Neural progenitor cell (in vitro differentiated cells): ENCODE measurements at regions not wholly inside any gene's neighbourhood (a gene's known extent, or its start where the extent isn't known, plus 50 kb on each side); places are given as distances from the start of the nearest gene placed in this dataset.

ENCODE experiments used
- DNase-seq: peaks from one replicate; pipeline ENCODE4 v3.0.0-alpha.2; 2016; ENCODE audit warnings: low spot score
- H2AFZ ChIP-seq: fragments of 200-600 bp; sonication (generic); replicated peaks from 2 replicates; pipeline ENCODE4 v1.6.1; 2016; ENCODE audit warnings: antibody characterized with exemption
- H3F3A ChIP-seq: fragments of 200-600 bp; sonication (generic); 2 replicates; pipeline ENCODE4 v1.6.1; 2016; ENCODE audit warnings: antibody characterized with exemption, low read depth
- H3K27ac ChIP-seq: fragments of 200-600 bp; sonication (generic); 2 replicates; pipeline ENCODE4 v1.5.1; 2016; ENCODE audit warnings: mild to moderate bottlenecking
- H3K27me3 ChIP-seq: fragments of 200-600 bp; sonication (generic); 2 replicates; pipeline ENCODE4 v1.6.1; 2016; ENCODE audit warnings: mild to moderate bottlenecking, moderate library complexity
- H3K36me3 ChIP-seq: fragments of 200-600 bp; sonication (generic); 2 replicates; pipeline ENCODE4 v1.5.1; 2016
- H3K4me1 ChIP-seq: fragments of 200-600 bp; sonication (generic); 2 replicates; pipeline ENCODE4 v1.6.1; 2016; ENCODE audit warnings: mixed run types
- H3K4me2 ChIP-seq: fragments of 200-600 bp; sonication (generic); 2 replicates; pipeline ENCODE4 v1.6.1; 2016
- H3K4me3 ChIP-seq: fragments of 200-600 bp; sonication (generic); 2 replicates; pipeline ENCODE4 v1.5.1; 2016
- H3K79me2 ChIP-seq: fragments of 200-600 bp; sonication (generic); 2 replicates; pipeline ENCODE4 v1.6.1; 2016; ENCODE audit warnings: low read depth
- H3K9ac ChIP-seq: fragments of 200-600 bp; sonication (generic); 2 replicates; pipeline ENCODE4 v1.6.1; 2016
- H3K9me3 ChIP-seq: fragments of 200-600 bp; sonication (generic); 2 replicates; pipeline ENCODE4 v1.5.1; 2016; ENCODE audit warnings: low read depth
- H4K20me1 ChIP-seq: fragments of 200-600 bp; sonication (generic); 2 replicates; pipeline ENCODE4 v1.6.1; 2016; ENCODE audit warnings: low read depth
- H3K27ac Mint-ChIP-seq: 3 replicates; pipeline ENCODE4 v1.8.0; 2021; ENCODE audit warnings: mixed read lengths
- H3K27me3 Mint-ChIP-seq: 2 replicates; pipeline ENCODE4 v1.8.0; 2022; ENCODE audit warnings: low read depth, mild to moderate bottlenecking, inconsistent platforms, moderate library complexity, mixed read lengths; ENCODE audit not compliant: insufficient read depth
- H3K36me3 Mint-ChIP-seq: 3 replicates; pipeline ENCODE4 v1.8.0; 2021; ENCODE audit warnings: mixed read lengths
- H3K4me1 Mint-ChIP-seq: 3 replicates; pipeline ENCODE4 v1.8.0; 2021; ENCODE audit warnings: mixed read lengths
- H3K4me3 Mint-ChIP-seq: 3 replicates; pipeline ENCODE4 v1.8.0; 2021; ENCODE audit warnings: mild to moderate bottlenecking, moderate library complexity, mixed read lengths
- H3K9me3 Mint-ChIP-seq: 3 replicates; pipeline ENCODE4 v1.8.0; 2020; ENCODE audit warnings: mixed read lengths
- CTCF ChIP-seq: fragments of 200-600 bp; sonication (generic); IDR thresholded peaks from 2 replicates; pipeline ENCODE4 v1.5.1; 2017; ENCODE audit warnings: antibody characterized with exemption, mild to moderate bottlenecking
- EZH2 ChIP-seq: fragments of 200-600 bp; sonication (generic); IDR thresholded peaks from 2 replicates; pipeline ENCODE4 v1.6.1; 2017; ENCODE audit warnings: antibody characterized with exemption, mild to moderate bottlenecking, moderate library complexity
- EZH2phosphoT487 ChIP-seq: fragments of 200-600 bp; sonication (generic); IDR thresholded peaks from 2 replicates; pipeline ENCODE4 v1.6.1; 2017; ENCODE audit warnings: antibody characterized with exemption

DNA sequence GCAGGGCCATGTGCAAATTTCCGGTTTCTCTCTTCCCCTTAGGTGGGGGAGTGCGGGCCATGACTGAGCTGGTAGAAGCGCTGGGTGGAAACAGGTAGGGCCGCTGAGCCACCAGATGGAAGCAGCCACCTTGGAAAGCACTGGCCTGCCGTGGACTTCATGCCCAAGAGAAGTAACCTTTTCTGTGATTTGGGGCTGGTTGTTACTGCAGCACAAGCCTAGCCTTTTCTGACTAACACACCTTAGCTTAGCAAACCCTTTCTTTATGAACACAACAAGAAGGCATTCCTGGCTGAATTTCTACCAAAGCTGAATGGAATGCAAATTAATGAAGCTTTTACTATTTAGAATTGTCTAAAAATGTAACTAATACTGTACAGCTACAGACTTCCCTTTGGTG is 149.6 kb upstream of the UBE2E1 start:
- H3K4me2 ChIP-seq = no peak overlapping the region
- no peak overlapping the region for H3K4me3 Mint-ChIP-seq
- no peaks in the 10 kb centered on the region for H3K27me3 ChIP-seq
- peaks cover 3% of the 10 kb centered on the region for H3K36me3 Mint-ChIP-seq
- H3K4me1 ChIP-seq = no peaks in the 10 kb centered on the region
- H4K20me1 ChIP-seq = no peaks in the 10 kb centered on the region
- peaks cover 7% of the 10 kb centered on the region for H3F3A ChIP-seq
- H3K27ac Mint-ChIP-seq = no peak overlapping the region
- H3K79me2 ChIP-seq = no peaks in the 10 kb centered on the region
- no peaks in the 10 kb centered on the region for H3K36me3 ChIP-seq
- no peak overlapping the region for H2AFZ ChIP-seq
- peaks cover 25% of the 10 kb centered on the region for H3K9me3 Mint-ChIP-seq
- peaks cover 16% of the 10 kb centered on the region for H3K4me1 Mint-ChIP-seq
- no peak for TF ChIP-seq EZH2
- H3K27ac ChIP-seq = no peak overlapping the region
- no peak for DNase-seq
- no peak overlapping the region for H3K9ac ChIP-seq
- H3K27me3 Mint-ChIP-seq = peaks cover 5% of the 10 kb centered on the region
- no peak overlapping the region for H3K4me3 ChIP-seq
- H3K9me3 ChIP-seq = no peaks in the 10 kb centered on the region

DNA sequence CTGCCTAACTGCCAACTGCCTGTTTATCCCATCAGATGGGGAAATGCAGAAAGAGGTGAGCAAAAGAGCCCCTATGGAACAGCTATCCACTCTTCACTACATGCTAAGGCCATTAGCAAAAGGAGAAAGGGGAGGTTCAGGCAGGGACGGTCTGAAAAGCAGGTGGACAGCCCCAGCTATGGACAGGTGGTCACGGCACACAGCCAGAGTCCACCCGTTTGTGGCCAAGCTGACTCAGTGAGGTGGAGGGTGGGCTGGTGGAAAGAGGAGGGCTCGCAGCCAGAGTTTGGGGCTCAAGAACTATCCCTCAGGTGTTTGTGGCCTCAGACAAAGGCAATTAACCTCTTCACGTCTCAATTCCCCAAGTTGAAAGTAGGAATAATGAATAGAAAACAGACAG is 148.9 kb upstream of the UBE2E1 start:
- peaks cover 5% of the 10 kb centered on the region for H3K27me3 Mint-ChIP-seq
- Histone ChIP-seq H3K27ac (no peak overlapping the region), H3K9me3 (no peaks in the 10 kb centered on the region), H3K4me2 (no peak overlapping the region), H3F3A (peaks cover 7% of the 10 kb centered on the region), H3K4me3 (no peak overlapping the region), H3K79me2 (no peaks in the 10 kb centered on the region), H2AFZ (no peak overlapping the region), H3K9ac (no peak overlapping the region), H3K36me3 (no peaks in the 10 kb centered on the region), H3K4me1 (no peaks in the 10 kb centered on the region), H3K27me3 (no peaks in the 10 kb centered on the region), H4K20me1 (no peaks in the 10 kb centered on the region)
- DNase-seq = no peak
- H3K36me3 Mint-ChIP-seq = peaks cover 3% of the 10 kb centered on the region
- peaks cover 16% of the 10 kb centered on the region for H3K4me1 Mint-ChIP-seq
- no peak overlapping the region for H3K27ac Mint-ChIP-seq
- peaks cover 22% of the 10 kb centered on the region for H3K9me3 Mint-ChIP-seq
- H3K4me3 Mint-ChIP-seq = no peak overlapping the region
- TF ChIP-seq EZH2 (no peak), CTCF (no peak), EZH2phosphoT487 (no peak)

- H3K27ac ChIP-seq = no peak overlapping the region
- no peak overlapping the region for H3K4me2 ChIP-seq
- H3K4me1 ChIP-seq = no peaks in the 10 kb centered on the region
- Mint-ChIP-seq H3K27me3 (peaks cover 5% of the 10 kb centered on the region), H3K4me1 (peaks cover 16% of the 10 kb centered on the region), H3K36me3 (peaks cover 3% of the 10 kb centered on the region), H3K27ac (no peak overlapping the region), H3K9me3 (peaks cover 21% of the 10 kb centered on the region), H3K4me3 (no peak overlapping the region)
- no peak overlapping the region for H2AFZ ChIP-seq
- no peaks in the 10 kb centered on the region for H4K20me1 ChIP-seq
- no peak for DNase-seq
- H3K4me3 ChIP-seq = no peak overlapping the region
- no peaks in the 10 kb centered on the region for H3K27me3 ChIP-seq
- H3K79me2 ChIP-seq = no peaks in the 10 kb centered on the region
- H3F3A ChIP-seq = peaks cover 7% of the 10 kb centered on the region
- TF ChIP-seq CTCF (no peak), EZH2 (no peak), EZH2phosphoT487 (no peak)
- no peaks in the 10 kb centered on the region for H3K9me3 ChIP-seq
- H3K9ac ChIP-seq = no peak overlapping the region
- H3K36me3 ChIP-seq = no peaks in the 10 kb centered on the region
Measured at GRCh38 chr3:23657647-23658046, 148.1 kb upstream of the UBE2E1 start.

GRCh38 chr3:23659274-23659673 is 146.5 kb upstream of the UBE2E1 start:
- no peaks in the 10 kb centered on the region for H3K9me3 ChIP-seq
- H4K20me1 ChIP-seq = no peaks in the 10 kb centered on the region
- no peaks in the 10 kb centered on the region for H3F3A ChIP-seq
- no peaks in the 10 kb centered on the region for H3K79me2 ChIP-seq
- Mint-ChIP-seq H3K27me3 (peaks cover 5% of the 10 kb centered on the region), H3K27ac (no peak overlapping the region), H3K36me3 (peaks cover 3% of the 10 kb centered on the region), H3K4me1 (peaks cover 16% of the 10 kb centered on the region), H3K9me3 (peaks cover 19% of the 10 kb centered on the region), H3K4me3 (no peak overlapping the region)
- TF ChIP-seq CTCF (no peak), EZH2 (no peak), EZH2phosphoT487 (no peak)
- no peak overlapping the region for H3K9ac ChIP-seq
- no peak for DNase-seq
- H3K4me1 ChIP-seq = no peaks in the 10 kb centered on the region
- H3K4me2 ChIP-seq = no peak overlapping the region
- no peak overlapping the region for H3K27ac ChIP-seq
- no peak overlapping the region for H2AFZ ChIP-seq
- H3K36me3 ChIP-seq = no peaks in the 10 kb centered on the region
- H3K4me3 ChIP-seq = no peak overlapping the region
- no peaks in the 10 kb centered on the region for H3K27me3 ChIP-seq
